MM.1S (cell line): ENCODE measurements at regions not wholly inside any gene's neighbourhood (a gene's known extent, or its start where the extent isn't known, plus 50 kb on each side); places are given as distances from the start of the nearest gene placed in this dataset.

Experiments used
- DNase-seq: peaks from one replicate; pipeline ENCODE4 v3.0.0-alpha.2; 2015
- H2AFZ ChIP-seq: fragments of 300-600 bp; sonication (generic); 2 replicates; pipeline ENCODE4 v1.6.0; 2016; ENCODE audit warnings: antibody characterized with exemption, low read length
- H3F3A ChIP-seq: fragments of 300-600 bp; sonication (generic); 2 replicates; pipeline ENCODE4 v1.6.1; 2016; ENCODE audit warnings: mild to moderate bottlenecking, antibody characterized with exemption, low read length, moderate library complexity, mixed read lengths; ENCODE audit not compliant: insufficient read depth
- H3K27ac ChIP-seq: fragments of 300-600 bp; sonication (generic); 2 replicates; pipeline ENCODE4 v1.5.1; 2016; ENCODE audit warnings: mild to moderate bottlenecking, low read length
- H3K27me3 ChIP-seq: fragments of 300-600 bp; sonication (generic); replicated peaks from 2 replicates; pipeline ENCODE4 v1.6.0; 2016; ENCODE audit warnings: low read length; ENCODE audit not compliant: insufficient read depth
- H3K36me3 ChIP-seq: fragments of 300-600 bp; sonication (generic); replicated peaks from 2 replicates; pipeline ENCODE4 v1.6.1; 2016; ENCODE audit warnings: mild to moderate bottlenecking, low read length, mixed read lengths; ENCODE audit not compliant: insufficient read depth
- H3K4me1 ChIP-seq: fragments of 300-600 bp; sonication (generic); 2 replicates; pipeline ENCODE4 v1.6.1; 2016; ENCODE audit warnings: low read length, mixed read lengths
- H3K4me2 ChIP-seq: fragments of 300-600 bp; sonication (generic); 2 replicates; pipeline ENCODE4 v1.6.0; 2016; ENCODE audit warnings: low read depth, low read length
- H3K4me3 ChIP-seq: fragments of 300-600 bp; sonication (generic); 2 replicates; pipeline ENCODE4 v1.5.1; 2016; ENCODE audit warnings: low read length, mixed read lengths
- H3K79me2 ChIP-seq: fragments of 300-600 bp; sonication (generic); 2 replicates; pipeline ENCODE4 v1.6.1; 2016; ENCODE audit warnings: mixed run types, low read length, mixed read lengths
- H3K9ac ChIP-seq: fragments of 300-600 bp; sonication (generic); 2 replicates; pipeline ENCODE4 v1.6.1; 2016; ENCODE audit warnings: low read length, mixed read lengths
- H3K9me2 ChIP-seq: fragments of 300-600 bp; sonication (generic); replicated peaks from 2 replicates; pipeline ENCODE4 v1.6.1; 2016; ENCODE audit warnings: mild to moderate bottlenecking, low read length, mixed read lengths; ENCODE audit not compliant: insufficient read depth
- H3K9me3 ChIP-seq: fragments of 300-600 bp; sonication (generic); replicated peaks from 2 replicates; pipeline ENCODE4 v1.6.1; 2016; ENCODE audit warnings: mild to moderate bottlenecking, low read length, mixed read lengths; ENCODE audit not compliant: insufficient read depth
- H4K20me1 ChIP-seq: fragments of 300-600 bp; sonication (generic); 2 replicates; pipeline ENCODE4 v1.6.1; 2016; ENCODE audit warnings: mild to moderate bottlenecking, low read length, moderate library complexity, mixed read lengths; ENCODE audit not compliant: insufficient read depth
- CTCF ChIP-seq: fragments of 300-600 bp; sonication (generic); IDR thresholded peaks from 2 replicates; pipeline ENCODE4 v1.5.1; 2016; ENCODE audit warnings: antibody characterized with exemption, low read length, mixed read lengths
- EZH2 ChIP-seq: fragments of 300-600 bp; sonication (generic); optimal IDR thresholded peaks from 2 replicates; pipeline ENCODE3; 2017; ENCODE audit warnings: low read depth, mild to moderate bottlenecking, antibody characterized with exemption, low read length, mixed read lengths
- EZH2phosphoT487 ChIP-seq: fragments of 300-600 bp; sonication (generic); IDR thresholded peaks from 2 replicates; pipeline ENCODE4 v1.6.1; 2018; ENCODE audit warnings: antibody characterized with exemption, low read length

- Histone ChIP-seq H3K9me2 (no peaks in the 10 kb centered on the region), H3K79me2 (no peaks in the 10 kb centered on the region), H4K20me1 (no peaks in the 10 kb centered on the region), H3K36me3 (no peaks in the 10 kb centered on the region), H3F3A (no peaks in the 10 kb centered on the region), H3K4me1 (no peaks in the 10 kb centered on the region), H3K27ac (no peak overlapping the region), H3K9me3 (no peaks in the 10 kb centered on the region), H3K4me3 (no peak overlapping the region), H2AFZ (no peak overlapping the region), H3K4me2 (no peak overlapping the region), H3K9ac (no peak overlapping the region), H3K27me3 (no peaks in the 10 kb centered on the region)
- TF ChIP-seq CTCF: no peak
- TF ChIP-seq EZH2phosphoT487: no peak
- TF ChIP-seq EZH2: no peak
- no peak for DNase-seq
Measured at GRCh38 chr10:20668985-20669384, 228.1 kb downstream of the NEBL start.

- no peak overlapping the region for H3K4me2 ChIP-seq
- H3K36me3 ChIP-seq: no peaks in the 10 kb centered on the region
- no peaks in the 10 kb centered on the region for H3K4me1 ChIP-seq
- TF ChIP-seq CTCF: no peak
- no peak for TF ChIP-seq EZH2
- no peak for TF ChIP-seq EZH2phosphoT487
- no peaks in the 10 kb centered on the region for H3K79me2 ChIP-seq
- H3K4me3 ChIP-seq: no peak overlapping the region
- no peaks in the 10 kb centered on the region for H4K20me1 ChIP-seq
- no peaks in the 10 kb centered on the region for H3K27me3 ChIP-seq
- no peaks in the 10 kb centered on the region for H3K9me2 ChIP-seq
- no peak overlapping the region for H3K27ac ChIP-seq
- H3F3A ChIP-seq: no peaks in the 10 kb centered on the region
- no peak for DNase-seq
- no peak overlapping the region for H2AFZ ChIP-seq
- no peak overlapping the region for H3K9ac ChIP-seq
- no peaks in the 10 kb centered on the region for H3K9me3 ChIP-seq
Measured at GRCh38 chr10:20662742-20663141, 234.4 kb downstream of the NEBL start.

- H3K4me2 ChIP-seq: no peak overlapping the region
- no peaks in the 10 kb centered on the region for H3K27me3 ChIP-seq
- H3K79me2 ChIP-seq: no peaks in the 10 kb centered on the region
- H3K36me3 ChIP-seq: no peaks in the 10 kb centered on the region
- no peak overlapping the region for H2AFZ ChIP-seq
- H3K9me3 ChIP-seq: no peaks in the 10 kb centered on the region
- H3K9me2 ChIP-seq: no peaks in the 10 kb centered on the region
- H4K20me1 ChIP-seq: no peaks in the 10 kb centered on the region
- no peaks in the 10 kb centered on the region for H3K4me1 ChIP-seq
- no peaks in the 10 kb centered on the region for H3F3A ChIP-seq
- no peak for DNase-seq
- H3K9ac ChIP-seq: no peak overlapping the region
- H3K4me3 ChIP-seq: no peak overlapping the region
- H3K27ac ChIP-seq: no peak overlapping the region
- TF ChIP-seq CTCF (no peak), EZH2phosphoT487 (no peak), EZH2 (no peak)
Measured at GRCh38 chr10:20659225-20659624, 237.9 kb downstream of the NEBL start.
